Astrocyte (in vitro differentiated cells and primary cell): ENCODE measurements at regions not wholly inside any gene's neighbourhood (a gene's known extent, or its start where the extent isn't known, plus 50 kb on each side); places are given as distances from the start of the nearest gene placed in this dataset.

ENCODE experiments used
- CTCF ChIP-seq: IDR thresholded peaks from 2 replicates; pipeline ENCODE4 v1.5.1; 2011; ENCODE audit warnings: low read depth, mild to moderate bottlenecking, inconsistent platforms, low read length, moderate library complexity; ENCODE audit not compliant: insufficient read depth
- EZH2 ChIP-seq: IDR thresholded peaks from 2 replicates; pipeline ENCODE4 v1.6.1; 2012; ENCODE audit warnings: mild to moderate bottlenecking, low read length, inconsistent platforms; ENCODE audit not compliant: insufficient read depth

GRCh38 chr11:92846491-92847125, 122.8 kb upstream of the MTNR1B start:
- TF ChIP-seq CTCF (no peak), EZH2 (no peak)
